ENCODE measurements at regions not wholly inside any gene's neighbourhood (a gene's known extent, or its start where the extent isn't known, plus 50 kb on each side); places are given as distances from the start of the nearest gene placed in this dataset.

DNA sequence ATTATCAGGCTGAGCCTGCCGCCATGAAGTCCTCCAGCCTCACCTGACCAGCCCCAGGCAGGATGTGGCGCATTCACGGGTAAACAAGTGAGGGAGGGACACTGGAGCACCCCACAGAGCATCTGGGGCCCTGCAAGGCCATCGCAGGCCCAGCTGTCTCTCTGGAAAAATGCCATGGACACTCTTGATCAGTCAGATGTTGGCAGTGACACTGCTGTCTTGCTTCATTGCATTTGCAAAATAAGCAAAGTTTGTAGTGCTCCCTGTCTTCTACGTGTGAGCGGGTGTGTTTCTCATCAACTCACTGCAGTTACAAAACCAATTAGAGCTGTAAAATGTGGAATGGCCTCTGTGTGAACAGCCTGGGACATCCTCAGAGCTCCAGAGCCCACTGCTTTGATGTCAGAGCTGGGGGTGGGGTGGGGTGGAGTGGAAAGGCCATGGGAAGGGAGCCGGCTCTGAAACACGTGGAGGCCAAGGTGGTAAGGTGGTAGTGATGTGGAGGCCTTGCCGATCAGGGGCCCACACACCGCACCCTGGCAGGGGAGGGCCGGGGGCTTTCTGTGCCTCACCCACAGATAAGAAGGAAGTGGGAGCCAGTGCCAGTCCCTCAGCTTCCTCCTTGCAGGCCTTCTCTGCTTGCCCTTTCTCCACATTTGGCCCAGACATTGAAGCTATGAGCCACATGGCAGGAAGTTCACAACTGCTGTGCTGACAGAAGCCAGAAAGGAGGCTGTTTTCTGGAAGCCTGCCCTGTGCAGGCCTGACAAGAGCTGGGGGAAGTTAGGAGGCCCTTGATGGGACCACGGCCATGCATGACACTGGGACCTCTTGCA is 254.9 kb downstream of the RHOU start:
- no peak for DNase-seq (ENCODE audit: low read depth in 2 of 2)

DNA sequence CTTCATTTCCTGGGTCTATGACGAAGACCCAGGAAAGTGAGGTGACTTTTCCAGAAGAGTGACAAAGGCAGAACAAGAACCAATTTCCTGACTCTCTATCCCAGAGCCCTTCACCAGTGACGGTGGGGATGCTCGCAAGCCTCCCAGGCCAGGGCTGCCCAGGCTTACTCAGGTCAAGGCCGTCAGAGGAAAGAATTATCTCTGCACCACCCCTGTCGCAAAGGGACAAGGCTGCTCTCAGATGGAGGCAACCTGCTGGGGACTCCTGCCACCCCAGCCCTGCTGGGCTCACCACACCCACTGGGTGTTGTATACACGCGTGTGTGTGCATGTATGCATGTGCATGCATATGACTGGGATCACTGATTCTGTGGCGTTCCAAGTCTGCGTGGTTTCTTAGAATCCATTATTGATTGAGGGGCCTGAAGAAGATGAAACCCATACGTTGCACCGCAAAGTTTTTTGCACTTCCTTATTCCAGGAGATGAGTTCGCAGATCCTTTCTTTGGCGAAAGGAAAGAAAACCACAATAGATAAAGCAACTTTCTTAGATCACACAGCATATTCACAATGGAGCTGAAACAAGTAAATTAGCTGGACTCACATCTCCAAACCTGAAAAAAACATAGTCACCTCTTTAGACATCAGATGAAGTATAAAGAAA is 255.8 kb downstream of the RHOU start:
- no peak for DNase-seq (ENCODE audit: low read depth in 2 of 2)

DNA sequence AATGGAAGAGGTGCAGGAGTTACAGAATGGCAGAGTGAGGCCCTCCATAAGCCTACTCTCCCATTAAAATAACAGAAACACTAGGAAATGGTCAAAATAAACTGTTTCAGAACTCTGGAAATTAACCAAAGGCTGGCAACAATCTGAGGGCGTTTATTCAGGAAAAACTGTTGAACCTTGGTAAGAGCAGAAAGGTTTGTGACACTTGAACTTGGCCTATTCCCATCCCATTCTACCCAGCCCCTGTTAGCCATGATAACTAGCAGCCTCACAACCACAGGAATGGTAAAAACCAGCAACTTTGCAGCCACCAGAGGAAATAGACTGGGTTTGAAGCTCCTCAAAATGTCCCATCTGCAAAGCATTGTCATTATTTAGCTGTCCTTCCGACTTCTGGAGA is 256.8 kb downstream of the RHOU start:
- no peak for DNase-seq (ENCODE audit: low read depth in 2 of 2)

GRCh38 chr1:228992907-228993535 is 257.7 kb downstream of the RHOU start:
- no peak for DNase-seq (ENCODE audit: low read depth in 2 of 2)

DNA sequence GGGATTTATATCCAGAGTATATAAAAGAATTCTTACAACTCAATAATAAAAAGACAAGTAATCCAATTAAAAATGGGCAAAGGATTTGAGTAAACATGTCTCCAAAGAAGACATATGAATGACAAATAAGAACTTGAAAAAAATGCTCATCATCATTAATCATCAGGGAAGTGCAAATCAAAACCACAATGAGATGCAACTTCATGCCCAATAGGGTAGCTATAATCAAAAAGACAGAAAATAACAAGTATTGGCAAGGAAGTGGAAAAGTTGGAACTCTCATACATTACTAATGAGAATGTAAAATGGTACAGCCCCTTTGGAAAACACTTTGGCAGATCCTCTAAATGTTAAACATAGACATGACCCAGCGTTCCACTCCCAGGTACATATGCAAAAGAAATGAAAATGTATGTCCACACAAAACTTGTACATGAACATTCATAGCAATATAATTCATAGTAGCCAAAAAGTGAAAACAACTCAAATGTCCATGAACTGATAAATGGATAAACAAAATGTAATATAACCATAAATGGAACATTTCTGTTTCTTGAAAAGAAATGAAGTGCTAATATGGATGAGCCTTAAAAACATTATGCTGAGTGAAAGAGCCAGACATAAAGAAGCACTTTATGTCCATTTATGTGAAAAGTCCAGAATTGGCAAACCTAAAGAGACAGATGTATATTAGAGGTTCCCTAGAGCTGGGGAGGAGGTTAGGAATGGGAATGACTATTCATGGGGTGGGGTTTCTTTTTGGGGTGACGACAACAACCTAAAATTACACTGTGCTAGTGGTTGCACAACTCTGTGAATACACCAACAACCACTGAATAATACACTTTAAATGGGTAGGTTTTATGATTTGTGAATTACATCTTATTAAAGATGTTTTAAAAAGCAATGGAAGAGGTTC is 259.7 kb downstream of the RHOU start:
- DNase-seq (ENCODE audit: low read depth in 2 of 2), result no peak

DNA sequence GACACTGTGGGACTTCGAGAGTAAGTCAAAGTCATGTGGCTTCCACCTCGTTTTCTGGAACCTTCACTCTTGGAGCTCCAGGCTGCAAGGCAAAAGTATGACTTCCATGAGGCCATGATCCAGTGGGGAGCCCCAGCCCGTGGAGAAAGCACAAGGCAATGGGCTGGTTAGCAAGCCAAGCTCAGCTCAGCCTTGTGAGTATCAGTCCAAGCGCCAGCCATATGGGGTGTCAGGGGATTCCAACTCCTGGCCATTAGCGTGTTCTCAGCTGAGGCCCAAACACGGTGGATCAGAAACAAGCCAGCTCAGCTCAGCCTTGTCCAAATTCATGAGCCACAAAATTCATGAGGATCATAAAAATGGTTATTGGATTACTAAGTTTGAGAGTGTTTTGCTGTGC is 261.0 kb downstream of the RHOU start:
- no peak for DNase-seq (ENCODE audit: low read depth in 2 of 2)

DNA sequence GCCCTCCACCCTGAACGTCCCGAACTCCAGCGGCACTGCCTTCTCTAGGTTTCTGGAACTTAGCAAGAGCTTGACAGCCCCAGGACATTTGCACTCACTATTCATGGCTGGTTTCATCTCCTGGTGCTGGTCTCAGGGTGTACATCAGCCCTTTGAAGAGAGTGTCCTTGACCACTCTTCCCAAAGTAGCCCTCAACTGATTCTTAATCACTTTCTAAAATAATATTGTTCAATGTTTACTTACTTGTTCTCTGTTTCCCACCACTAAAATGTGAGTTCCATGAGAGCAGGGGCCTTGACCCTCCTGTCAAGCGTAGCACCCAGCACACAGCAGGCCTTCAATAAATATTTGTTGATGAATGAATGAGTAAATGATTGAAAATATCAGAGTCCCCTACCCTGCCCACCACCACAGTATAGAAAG is 262.5 kb downstream of the RHOU start:
- DNase-seq (ENCODE audit: low read depth in 2 of 2), result no peak

DNA sequence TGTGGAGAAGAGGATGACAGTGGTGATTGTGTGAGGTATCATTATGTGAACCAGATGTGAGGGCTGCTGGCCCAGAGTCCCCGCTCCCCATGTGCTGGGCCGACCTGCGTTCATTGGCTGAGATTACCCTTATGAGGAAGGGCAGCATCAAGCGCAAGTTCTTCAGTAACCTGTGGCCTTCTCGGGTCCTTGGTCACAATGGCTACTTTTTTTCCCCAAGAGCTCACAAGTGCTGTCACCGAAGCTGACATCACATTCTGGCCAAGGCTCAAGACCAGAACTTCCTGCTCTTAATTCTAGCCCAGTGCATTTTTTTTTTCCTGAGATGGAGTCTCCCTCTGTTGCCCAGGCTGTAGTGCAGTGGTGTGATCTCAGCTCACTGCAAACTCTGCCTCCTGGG is 262.9 kb downstream of the RHOU start:
- no peak for DNase-seq (ENCODE audit: low read depth in 2 of 2)

DNA sequence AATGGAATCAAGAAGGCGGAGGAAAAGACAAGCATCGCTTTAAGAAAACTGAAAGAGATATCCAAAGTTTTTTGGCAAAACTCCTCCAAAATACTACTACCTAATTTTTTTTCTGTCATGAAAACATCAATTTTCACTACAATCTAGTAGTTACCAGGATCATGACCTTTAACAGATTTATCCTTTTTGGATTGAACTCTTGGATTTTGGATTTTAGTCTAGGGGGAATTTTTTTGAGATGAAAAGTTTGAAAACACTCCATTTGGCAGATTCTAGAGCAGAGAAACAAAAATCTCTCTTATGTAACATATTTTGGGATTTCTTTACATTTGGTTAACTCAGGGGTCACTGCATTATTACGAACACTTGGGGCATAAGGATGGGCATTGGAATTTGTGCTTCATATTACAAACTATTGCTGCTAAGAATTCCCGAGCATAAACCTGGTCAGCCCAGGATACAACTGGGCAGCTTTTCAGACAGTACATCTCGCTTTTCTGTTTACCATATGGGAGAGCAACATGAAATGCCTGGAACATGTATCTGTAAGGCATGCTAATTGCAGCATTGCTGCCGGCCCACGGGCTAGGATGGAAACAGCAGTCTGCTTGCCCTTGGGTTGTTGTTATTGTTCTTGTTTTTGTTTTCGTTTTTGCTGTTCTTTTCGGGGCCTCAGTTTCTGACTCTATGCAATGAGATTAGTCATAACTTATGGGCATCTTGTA is 264.3 kb downstream of the RHOU start:
- DNase-seq (ENCODE audit: low read depth in 2 of 2), result no peak

DNA sequence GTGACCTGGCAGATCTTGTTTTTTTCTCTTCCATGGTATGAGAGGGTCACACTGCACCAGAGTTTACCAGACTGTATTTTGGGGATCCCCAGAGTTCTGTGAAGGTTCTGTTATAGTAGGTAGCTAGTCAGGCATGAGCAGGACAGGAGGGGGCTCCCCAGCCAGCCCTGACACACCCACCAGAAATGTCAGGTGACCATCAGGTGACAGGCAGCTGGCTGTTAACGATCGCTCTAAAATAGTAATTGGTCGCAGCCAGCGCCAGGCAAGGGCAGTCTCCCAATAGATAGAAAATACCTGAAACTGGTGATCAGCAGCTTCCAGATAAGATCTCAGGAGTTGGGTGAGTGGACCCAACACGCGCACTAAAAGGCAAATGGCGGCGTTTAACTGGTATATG is 264.9 kb downstream of the RHOU start:
- DNase-seq (ENCODE audit: low read depth in 2 of 2), result no peak

DNA sequence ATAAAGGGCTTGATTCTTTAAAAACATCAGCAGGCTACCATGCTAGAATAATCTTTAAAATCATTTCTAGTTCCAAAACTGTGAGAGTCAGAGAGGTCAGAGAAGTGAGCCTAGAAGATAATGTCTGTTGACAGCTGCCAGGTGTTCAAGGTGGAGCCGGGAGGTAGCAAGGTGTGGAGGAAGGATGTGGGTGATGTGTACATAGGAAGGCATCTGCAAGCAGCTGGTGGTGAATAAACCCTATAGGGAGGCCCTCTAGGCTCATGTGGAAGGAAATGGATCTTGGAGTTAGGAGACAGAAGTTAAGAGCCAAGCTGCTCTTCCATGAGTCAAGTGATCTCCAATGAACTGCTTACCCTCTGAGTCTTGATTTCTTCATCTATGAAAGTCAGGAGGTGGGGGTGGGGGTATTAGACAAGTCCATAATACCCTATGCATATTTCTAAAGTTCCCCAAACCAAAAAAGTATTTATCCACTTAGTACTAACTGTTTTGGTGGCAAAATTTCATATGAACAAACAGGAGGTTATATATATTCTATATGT is 266.3 kb downstream of the RHOU start:
- no peak for DNase-seq (ENCODE audit: low read depth in 2 of 2)

- no peak for DNase-seq (ENCODE audit: low read depth in 2 of 2)
Measured at GRCh38 chr1:229002037-229002436, 266.8 kb downstream of the RHOU start.

GRCh38 chr1:229002451-229002960 is 267.2 kb downstream of the RHOU start:
- no peak for DNase-seq (ENCODE audit: low read depth in 2 of 2)

- no peak for DNase-seq (ENCODE audit: low read depth in 2 of 2)
Measured at GRCh38 chr1:229003233-229004031, 267.5 kb upstream of the RAB4A start.

- no peak for DNase-seq (ENCODE audit: low read depth in 2 of 2)
Measured at GRCh38 chr1:229004066-229004833, 266.7 kb upstream of the RAB4A start.

DNA sequence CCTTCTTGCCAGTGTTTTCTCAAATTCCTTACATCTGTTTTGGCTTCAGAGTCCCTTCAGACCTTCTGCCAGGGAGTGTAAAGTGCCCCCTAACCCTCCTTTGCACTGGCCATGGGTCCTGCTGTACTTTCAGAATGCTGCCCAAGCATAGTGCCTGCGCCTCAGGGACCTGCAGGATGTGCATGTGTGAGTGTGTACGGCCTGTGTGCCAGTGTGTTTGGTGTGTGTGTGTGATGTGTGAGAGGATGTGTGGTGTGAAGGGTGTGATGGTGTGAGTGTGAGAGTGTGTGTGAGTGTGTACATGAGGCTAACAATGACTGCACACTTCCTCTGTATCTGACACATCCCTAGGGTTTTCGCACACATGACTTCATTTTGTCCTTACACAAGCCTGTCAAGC is 265.8 kb upstream of the RAB4A start:
- DNase-seq (ENCODE audit: low read depth in 2 of 2), result no peak

DNA sequence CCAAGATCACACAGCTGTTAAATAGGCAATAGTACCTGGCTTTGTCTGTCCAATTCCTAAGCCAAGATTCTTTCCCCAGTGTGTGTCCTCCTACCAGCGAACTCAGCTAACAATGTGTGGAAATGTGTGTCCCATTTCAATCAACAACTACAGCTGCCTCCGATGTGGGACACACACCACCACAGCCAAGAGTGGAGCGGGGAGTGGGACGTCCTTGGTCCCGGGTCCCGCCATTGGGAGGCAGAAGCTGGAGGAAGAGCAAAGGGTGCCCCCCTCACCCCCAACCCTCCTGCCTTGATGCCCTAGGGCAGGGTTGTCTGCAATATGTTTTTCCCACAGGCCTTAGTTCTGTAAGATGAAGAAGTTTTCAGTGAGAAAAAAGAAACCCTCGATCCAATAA is 265.4 kb upstream of the RAB4A start:
- DNase-seq (ENCODE audit: low read depth in 2 of 2), result no peak

- DNase-seq (ENCODE audit: low read depth in 2 of 2), result no peak
Measured at GRCh38 chr1:229006121-229006870, 264.6 kb upstream of the RAB4A start.

Data from stimulated activated CD4-positive, alpha-beta T cell treated with anti-CD3 and anti-CD28 coated beads, Interleukin-1b, Interleukin-23, amount 100 ng/mL, for 1 hour (primary cell).